Islet precursor cell (in vitro differentiated cells): ENCODE measurements at regions not wholly inside any gene's neighbourhood (a gene's known extent, or its start where the extent isn't known, plus 50 kb on each side); places are given as distances from the start of the nearest gene placed in this dataset.

Source experiments
- DNase-seq: peaks from one replicate; pipeline ENCODE4 v3.0.0-alpha.2; 2018

GRCh38 chr20:61139031-61139430 lies 113.0 kb upstream of the CDH4 start:
- DNase-seq = no peak

DNA sequence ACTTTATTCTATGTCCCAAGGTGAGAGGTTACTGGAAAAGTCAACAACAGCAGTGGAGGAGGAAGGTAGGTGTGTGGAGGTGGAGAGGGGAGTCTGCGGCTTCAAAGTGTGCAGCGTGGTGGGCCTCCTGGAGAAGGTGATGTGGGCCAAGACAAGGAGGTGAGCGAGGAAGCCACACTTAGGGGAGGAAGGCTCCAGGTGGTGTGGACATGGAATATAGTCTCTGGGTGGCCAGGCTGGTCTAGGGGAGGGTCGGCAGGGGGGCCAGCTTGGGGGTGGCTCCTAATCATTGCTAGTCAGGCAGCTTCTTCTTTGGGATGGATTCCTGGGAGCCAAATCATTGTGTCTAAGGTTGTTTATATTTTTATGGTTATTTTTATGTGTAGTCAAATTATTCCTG lies 111.5 kb upstream of the CDH4 start:
- no peak for DNase-seq

DNA sequence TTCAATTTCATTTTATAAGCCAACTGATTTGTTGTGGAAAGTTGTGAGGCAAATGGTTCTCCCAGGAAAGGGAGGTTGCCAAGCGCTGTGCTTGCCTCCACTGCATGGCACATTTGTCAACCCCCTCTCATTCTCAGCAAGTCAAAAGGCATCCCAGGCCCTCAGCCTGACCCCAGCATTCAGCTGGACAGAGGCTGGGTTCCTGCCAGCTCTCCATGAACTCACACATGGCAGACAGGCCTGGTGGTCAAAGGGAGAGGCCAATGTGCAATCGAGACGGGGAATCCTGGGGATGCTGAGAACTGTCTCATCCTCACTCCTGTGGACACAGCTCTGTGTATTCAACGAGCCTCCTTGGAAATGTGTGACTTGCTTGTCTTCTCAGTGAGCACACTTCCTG lies 106.0 kb upstream of the CDH4 start:
- no peak for DNase-seq

GRCh38 chr20:61149636-61150035 lies 102.4 kb upstream of the CDH4 start:
- DNase-seq = no peak

GRCh38 chr20:61157301-61157700 lies 94.8 kb upstream of the CDH4 start:
- DNase-seq = no peak

- no peak for DNase-seq
Observed at GRCh38 chr20:61159957-61160686, 91.9 kb upstream of the CDH4 start.

GRCh38 chr20:61161726-61162390 lies 90.2 kb upstream of the CDH4 start:
- no peak for DNase-seq

- DNase-seq = no peak
Observed at GRCh38 chr20:61162451-61162850, 89.6 kb upstream of the CDH4 start.

- DNase-seq = no peak
Observed at GRCh38 chr20:61163031-61163430, 89.0 kb upstream of the CDH4 start.

DNA sequence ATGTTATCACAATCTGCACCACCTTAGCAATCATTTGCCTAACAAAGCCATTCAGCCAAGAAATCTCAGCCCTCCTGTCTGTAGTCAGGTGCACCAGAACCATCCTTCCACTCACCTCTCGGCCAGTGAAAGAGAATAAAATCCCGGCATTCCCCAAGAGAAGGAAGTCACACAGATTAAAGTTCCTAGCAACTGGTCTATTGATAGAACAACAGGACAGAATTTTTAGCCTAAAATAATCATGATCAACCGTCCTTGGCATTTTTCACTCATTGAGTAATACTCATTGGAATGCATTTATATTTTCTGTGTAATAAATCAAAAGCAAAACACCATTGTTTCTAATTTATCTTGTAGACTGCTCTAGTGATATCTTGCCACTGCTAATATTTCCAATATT lies 85.7 kb upstream of the CDH4 start:
- no peak for DNase-seq

DNA sequence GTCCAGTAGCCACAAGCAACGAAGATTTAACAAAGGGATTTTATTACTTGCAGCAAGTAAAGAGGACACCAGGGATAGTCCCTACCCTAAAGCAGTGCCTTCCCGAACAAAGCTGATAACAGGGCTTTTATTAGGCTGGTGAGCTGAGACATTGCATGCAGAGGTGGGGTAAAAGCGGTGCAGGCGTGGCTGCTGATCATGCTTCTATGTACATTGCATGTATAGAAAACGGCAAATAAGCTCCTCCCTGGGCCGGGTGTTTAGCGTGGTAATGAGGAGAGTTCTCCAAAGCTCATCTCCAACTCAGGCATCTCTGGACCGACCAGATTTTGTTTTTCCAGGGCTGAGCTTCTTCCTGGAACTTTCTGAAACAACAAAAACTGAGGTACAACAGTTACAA lies 83.5 kb upstream of the CDH4 start:
- no peak for DNase-seq

DNA sequence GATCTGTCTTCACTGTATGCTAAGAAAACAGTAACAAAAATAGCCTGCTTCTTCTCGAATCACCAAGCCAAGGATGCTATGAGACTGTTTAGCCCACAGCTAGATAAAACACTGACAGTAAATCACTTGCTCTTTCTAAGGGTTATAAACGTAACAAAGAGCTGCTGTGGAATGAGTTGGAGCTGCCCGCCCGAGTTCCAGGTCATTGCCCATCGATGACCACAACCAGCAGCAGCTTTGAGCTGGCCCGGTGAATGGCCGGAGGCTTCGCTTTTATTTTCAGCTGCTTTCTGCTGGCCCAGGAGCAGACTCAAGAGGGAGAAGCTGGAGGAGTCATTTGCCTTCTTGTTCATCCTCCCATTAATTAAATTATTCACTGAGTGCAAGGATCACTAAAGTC lies 82.2 kb upstream of the CDH4 start:
- no peak for DNase-seq

DNA sequence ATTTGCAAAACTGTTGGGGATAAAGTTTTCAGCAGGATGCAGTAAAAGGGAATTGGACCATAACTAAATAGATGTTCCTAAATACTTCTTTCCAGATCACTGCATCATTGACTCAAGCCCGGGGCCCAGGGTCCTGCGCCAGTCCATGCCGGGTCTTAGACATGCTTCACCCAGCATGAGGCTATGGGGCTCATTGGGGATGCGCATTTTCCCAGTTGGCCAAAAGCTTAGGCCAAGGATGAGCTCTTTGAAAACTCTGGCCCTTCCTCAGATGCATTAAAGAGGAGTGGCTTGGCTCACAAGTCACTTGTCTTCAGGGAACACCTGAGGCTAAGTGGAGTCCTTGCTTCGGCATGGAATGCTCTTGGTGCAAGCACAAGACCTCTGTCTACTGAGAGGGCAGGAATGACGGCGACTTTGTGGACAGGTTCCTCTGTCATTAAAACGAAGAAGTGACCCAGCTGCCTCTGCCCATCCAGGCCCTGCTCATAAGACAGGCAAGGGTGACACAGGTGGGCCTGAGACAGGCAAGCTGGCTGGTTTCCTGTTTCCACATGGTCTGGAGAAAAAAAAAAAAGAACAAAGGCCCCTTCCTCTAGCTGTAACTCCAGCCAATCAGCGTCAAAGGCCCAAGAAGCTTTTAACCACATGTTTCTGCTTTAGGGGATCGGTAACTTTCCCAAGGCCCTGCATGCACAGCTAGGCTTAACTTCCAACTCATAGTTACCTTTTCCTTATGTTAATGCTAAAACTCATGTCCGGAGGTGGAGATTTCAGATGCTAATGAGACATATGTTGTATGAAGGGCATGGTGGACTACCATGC lies 81.4 kb upstream of the CDH4 start:
- no peak for DNase-seq

DNA sequence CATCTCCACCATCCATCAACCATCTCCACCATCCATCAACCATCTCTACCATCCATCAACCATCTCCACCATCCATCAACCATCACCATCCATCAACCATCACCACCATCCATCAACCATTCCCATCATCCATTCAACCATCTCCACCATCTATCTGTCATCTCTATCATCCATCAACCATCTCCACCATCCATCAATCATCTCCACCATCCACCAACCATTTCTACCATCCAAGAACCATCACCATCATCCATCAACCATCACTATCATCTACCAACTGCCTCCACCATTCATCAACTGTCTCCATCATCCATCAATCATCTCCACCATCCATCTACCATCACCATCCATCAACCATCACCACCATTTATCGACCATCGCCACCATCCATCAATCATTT lies 78.8 kb upstream of the CDH4 start:
- no peak for DNase-seq

DNA sequence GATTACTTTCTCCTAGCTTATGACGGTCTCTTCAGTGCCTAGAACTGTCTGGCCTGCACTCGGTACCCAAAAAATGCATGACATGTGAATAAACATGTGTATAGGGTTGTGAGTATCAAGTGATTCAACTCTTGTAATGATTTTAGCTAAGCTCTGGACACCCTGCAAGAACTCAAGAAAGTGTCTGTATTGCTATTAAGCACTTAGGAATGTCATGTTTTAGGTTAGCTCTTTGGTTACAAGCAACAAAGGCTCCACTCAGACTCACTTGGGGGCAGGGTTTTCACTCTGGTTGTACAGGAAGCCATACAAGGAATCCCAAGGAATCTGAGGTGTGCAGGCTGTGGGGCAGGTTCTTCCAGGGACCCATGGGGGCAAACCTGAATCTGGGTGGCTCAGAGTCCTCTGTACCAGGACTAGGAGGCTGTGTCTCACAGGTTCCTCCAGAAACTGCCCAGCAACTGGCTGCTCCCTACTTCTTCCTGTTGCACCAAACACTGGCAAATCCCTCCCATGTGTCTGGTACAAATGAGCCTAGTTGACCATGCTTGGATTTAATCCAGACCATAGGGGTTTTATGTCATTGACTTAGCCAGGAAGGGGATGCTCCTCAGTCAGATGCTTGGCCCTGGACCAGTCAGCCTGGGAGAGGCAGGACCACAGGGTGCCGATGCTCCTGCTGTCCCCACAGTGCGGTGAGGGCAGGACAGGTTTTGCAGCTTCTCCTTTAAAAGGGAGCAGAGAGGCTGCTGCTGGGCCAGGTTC lies 77.9 kb upstream of the CDH4 start:
- no peak for DNase-seq

DNA sequence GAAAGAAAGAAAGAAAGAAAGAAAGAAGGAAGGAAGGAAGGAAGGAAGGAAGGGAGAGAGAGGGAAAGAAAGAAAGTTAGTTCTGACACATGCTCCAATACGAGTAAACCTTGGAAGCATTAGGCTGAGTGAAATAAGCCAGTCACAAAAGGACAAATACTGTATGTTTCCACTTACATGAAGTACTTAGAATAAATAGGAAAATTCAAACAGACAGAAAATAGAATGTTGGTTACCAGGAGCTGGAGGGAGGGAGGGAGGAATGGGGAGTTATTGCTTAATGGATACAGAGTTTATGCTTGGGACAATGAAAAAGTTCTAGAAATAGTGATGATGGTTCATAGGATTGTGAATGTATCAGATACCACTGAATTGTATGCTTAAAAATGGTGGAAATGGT lies 75.2 kb upstream of the CDH4 start:
- DNase-seq = no peak

- peak; percentile 64 for DNase-seq
Observed at GRCh38 chr20:61178551-61179071, 73.5 kb upstream of the CDH4 start.

- DNase-seq = peak; percentile 33
Observed at GRCh38 chr20:61184194-61184593, 67.9 kb upstream of the CDH4 start.

DNA sequence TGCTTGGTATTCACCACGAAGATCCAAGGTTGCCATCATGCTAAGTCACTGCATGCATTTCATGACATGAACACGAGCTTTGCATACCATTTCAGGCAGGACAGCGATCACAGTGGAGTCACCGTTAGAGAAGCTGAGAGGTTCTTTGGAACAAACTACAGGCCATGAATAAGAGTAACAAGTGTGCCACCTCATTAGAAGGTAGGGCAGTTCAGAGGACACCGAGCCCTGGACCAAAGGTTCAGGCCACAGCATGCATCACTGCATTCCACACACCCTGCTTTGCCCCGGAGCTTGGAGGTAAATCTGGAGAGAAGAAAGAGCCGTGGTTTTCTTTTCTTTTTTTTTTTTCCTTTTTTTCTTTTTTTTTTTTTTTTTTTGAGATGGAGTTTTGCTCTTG lies 66.9 kb upstream of the CDH4 start:
- no peak for DNase-seq

GRCh38 chr20:61185841-61186601 lies 66.0 kb upstream of the CDH4 start:
- DNase-seq = peak; percentile 83

GRCh38 chr20:61186771-61187472 lies 65.1 kb upstream of the CDH4 start:
- DNase-seq = no peak

DNA sequence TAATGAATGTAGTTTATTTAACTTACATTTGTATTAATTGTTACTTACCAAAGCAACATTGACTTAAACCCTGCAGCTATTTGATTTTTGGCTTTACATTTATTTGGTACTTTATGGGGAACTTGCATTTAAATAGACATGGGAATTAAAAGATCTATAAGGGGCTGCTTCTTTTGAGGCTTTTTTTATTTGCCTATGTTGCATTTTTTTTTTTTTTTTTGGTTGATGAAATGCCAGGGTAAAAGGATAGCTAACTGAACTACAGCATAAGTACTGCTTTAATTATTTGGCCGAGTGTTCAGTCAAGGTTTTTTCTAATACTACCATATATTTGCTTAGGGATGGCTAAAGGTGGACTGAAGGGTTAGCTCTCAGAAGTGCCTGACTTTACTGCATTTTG lies 62.5 kb upstream of the CDH4 start:
- no peak for DNase-seq
